ENCODE measurements at regions not wholly inside any gene's neighbourhood (a gene's known extent, or its start where the extent isn't known, plus 50 kb on each side); places are given as distances from the start of the nearest gene placed in this dataset.
A peak's percentile ranks its signal among the peaks of the same experiment; 100 is the strongest.

- DNase-seq: no peak
These were observed 125.0 kb upstream of the TMPRSS2 start for GRCh38 chr21:41632748-41633475.

- no peak for DNase-seq
These were observed 123.9 kb upstream of the TMPRSS2 start for GRCh38 chr21:41631564-41632461.

GRCh38 chr21:41630917-41631316 is 123.0 kb upstream of the TMPRSS2 start:
- no peak for DNase-seq

GRCh38 chr21:41630249-41630648 is 122.3 kb upstream of the TMPRSS2 start:
- no peak for DNase-seq

DNA sequence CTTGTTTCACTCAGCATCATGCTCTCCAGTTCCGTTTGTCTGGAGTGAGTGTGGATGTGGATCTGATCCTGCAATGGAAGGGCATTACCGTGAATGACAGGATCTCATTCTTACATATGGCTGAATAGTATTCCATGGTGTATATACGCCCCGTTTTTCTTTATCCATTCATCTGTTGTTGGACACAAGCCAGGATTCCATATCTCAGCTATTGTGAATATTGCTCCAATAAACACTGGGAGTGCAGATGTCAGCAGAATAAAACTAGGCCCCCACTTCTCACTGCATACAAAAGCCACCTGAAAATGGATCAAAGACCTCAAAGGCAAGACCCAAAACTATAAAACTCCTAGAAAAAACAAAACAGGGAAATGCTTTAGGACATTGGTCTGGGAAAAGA is 120.3 kb upstream of the TMPRSS2 start:
- no peak for DNase-seq

GRCh38 chr21:41627428-41627827 is 119.5 kb upstream of the TMPRSS2 start:
- DNase-seq: no peak

DNA sequence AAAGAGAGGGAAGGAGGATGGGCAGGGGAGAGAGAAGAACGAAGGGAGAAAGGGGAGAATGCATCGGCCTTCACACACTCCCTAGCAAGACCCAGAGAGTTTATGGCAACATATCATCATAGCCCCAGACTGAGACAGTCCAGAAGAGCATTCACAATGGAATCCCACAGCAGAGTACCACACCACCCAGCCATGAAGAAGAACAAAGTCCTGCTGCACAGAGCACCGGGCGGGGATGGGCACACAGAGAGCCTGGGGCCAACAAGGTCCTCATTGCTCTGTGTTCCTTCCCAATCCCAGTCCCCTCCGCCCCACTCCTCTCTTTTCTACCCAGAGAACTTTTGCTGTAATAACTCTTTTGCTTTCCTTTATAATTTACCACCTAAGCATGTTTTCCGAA is 118.1 kb upstream of the TMPRSS2 start:
- no peak for DNase-seq

DNA sequence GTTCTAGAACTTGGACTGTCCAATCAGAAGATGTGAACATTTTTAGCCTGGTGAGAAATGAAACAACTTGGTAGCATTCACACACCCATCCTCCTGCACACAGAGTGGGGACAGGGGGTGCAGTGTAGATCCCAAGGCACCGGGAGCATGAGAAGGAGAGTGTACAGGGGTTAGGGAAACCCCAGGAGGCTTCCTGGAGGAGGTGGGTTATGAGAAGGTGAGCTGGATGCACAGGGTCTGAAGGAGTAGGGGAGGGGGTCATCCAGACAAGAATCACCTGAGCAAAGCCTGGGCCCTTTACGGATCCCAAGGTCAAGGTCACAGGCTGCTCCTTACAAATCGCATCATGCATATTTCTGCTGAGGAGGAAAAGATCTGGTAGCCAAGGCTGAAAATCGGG is 117.5 kb upstream of the TMPRSS2 start:
- DNase-seq: no peak

DNA sequence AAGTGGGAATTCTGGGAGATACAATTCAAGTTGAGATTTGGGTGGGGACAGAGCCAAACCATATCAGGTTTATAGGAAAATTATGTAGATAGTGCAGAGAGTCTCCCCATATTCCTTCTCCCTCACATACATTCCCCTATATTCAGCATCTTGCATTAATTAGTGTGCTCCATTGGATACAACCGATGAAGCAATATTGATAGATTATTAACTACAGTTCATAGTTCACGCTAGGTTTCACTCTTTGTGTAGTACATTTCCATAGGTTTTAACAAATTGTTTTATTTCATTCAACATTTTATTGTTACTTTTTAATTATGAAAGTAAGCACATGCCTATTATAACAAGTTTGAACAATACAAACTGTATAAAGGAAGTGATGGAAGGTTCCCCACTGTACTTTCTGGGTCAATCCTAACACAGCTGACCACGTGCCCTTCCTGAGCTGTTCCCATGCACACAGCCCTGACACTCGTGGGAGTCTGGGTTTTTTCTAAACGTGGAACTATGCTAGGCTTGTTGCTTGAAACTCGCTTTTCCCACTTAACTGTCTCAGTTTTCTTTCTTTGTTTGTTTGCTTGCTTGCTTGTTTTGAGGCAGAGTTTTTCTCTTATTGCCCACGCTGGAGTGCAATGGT is 116.8 kb upstream of the TMPRSS2 start:
- no peak for DNase-seq

GRCh38 chr21:41623945-41624344 is 116.0 kb upstream of the TMPRSS2 start:
- DNase-seq: no peak

GRCh38 chr21:41622831-41623548 is 115.0 kb upstream of the TMPRSS2 start:
- no peak for DNase-seq

DNA sequence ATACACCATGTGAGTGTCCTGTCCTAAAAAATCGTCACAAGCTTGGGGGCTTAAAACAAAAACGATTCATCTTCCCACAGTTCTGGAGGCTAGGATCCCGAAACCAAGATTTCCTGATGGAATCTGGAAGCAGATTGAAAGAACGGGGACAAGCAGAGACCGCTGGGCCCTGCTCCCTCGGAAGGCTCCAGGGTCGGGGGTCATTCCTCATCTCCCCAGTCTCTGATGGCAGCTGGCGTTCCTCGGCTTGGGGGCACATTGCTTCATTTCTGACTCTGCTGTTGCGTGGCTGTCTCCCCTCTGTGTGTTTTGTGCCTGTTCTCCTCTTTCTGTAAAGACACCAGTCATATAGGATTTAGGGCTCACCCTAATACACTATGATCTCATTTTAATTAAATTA is 114.2 kb upstream of the TMPRSS2 start:
- no peak for DNase-seq

GRCh38 chr21:41621513-41621912 is 113.6 kb upstream of the TMPRSS2 start:
- DNase-seq: no peak

DNA sequence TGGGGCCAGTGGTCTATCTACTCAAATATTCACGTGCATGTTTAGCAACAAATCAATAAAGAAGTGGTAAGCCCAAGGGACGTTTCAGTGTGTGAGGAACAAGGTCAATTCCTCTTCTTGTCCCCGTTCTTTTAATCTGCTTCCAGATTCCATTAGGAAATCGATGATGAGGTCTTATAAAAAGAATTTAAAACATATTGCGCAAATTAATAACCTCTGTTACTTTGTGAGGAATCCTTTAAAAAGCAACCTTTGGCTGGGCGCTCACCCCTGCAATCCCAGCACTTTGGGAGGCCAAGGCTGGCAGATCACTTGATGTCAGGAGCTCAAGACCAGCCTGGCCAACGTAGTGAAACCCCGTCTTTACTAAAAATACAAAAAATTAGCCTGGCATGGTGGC is 113.0 kb upstream of the TMPRSS2 start:
- no peak for DNase-seq

DNA sequence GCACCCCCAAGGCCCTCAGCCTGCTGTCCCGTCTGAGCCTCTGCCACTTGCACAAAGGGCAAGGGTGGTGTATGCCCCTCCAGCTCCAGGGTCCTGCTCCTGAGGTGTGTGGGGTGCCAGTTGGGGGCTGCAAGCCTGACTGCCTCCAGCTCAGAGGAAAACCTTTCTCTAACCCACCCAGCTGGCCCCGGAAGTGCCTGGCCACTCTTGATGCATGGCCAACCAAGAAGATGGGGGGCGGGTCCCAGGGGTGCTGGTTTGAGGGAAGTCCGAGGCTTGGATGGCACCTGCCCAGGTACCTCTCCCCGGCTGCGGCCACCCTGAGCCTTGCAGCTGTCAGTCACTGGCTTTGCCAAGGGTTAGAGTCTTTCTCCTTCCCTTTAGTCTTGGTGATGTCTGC is 112.6 kb upstream of the TMPRSS2 start:
- DNase-seq: no peak

- no peak for DNase-seq
These were observed 108.2 kb upstream of the TMPRSS2 start for GRCh38 chr21:41616031-41616591.

GRCh38 chr21:41615613-41616012 is 107.7 kb upstream of the TMPRSS2 start:
- DNase-seq: no peak

GRCh38 chr21:41614511-41614910 is 106.6 kb upstream of the TMPRSS2 start:
- no peak for DNase-seq

DNA sequence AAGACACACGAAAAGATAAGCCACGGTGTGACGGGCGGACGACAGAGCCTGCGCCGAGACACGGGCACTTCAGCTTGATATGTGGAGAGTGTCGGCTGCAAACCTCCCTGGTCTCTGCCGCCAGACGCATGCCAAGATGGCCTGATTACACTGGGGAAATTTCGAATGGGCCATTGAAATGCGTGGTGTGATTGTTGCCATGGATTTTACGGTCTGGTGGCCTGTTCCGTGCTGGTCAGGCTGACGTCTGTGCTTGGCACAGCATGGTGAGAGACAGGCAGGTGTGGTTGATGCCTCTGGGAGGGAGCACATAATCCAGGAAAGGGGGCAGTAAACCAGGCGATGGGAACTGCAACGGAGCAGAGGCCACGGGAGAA is 105.6 kb upstream of the TMPRSS2 start:
- no peak for DNase-seq

- peak; percentile 70 for DNase-seq
These were observed 104.9 kb upstream of the TMPRSS2 start for GRCh38 chr21:41612674-41613532.

All from renal pelvis (tissue), 1 donor.